ENCODE measurements at regions not wholly inside any gene's neighbourhood (a gene's known extent, or its start where the extent isn't known, plus 50 kb on each side); places are given as distances from the start of the nearest gene placed in this dataset.

DNA sequence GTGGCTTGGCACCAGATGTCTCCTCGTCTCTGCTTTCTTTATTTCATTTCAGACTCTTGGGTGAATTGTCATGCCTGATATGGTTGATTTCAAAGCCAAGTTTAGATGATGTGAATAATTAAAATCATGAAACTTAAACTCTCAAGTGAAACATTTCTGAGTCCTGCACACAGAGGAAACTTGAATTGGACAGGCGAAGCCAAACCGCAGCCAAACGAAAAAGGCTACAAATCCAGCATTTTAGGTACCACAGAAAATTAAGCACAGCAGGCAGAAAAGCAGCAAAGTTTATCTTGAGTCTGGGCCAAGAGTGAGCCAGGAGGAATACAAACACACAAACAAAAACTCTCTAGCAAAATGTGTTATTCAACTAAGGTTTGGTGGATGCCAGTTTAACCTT is 659.8 kb upstream of the KLF4 start:
- no peaks in the 10 kb centered on the region for H3K79me2 ChIP-seq (ENCODE audit: control insufficient read depth, low read length)
- H3K9me2 ChIP-seq (replicated peaks; ENCODE audit: control insufficient read depth, low read length): no peaks in the 10 kb centered on the region
- no peaks in the 10 kb centered on the region for H3K4me1 ChIP-seq (ENCODE audit: control insufficient read depth, low read length)
- H3F3A ChIP-seq (ENCODE audit: control insufficient read depth, insufficient read depth): no peaks in the 10 kb centered on the region
- no peak overlapping the region for H3K4me2 ChIP-seq (ENCODE audit: low read length)
- H3K9me3 ChIP-seq (ENCODE audit: control insufficient read depth, insufficient read depth, low read length): no peaks in the 10 kb centered on the region
- H3K27me3 ChIP-seq (ENCODE audit: control insufficient read depth, low read length): no peaks in the 10 kb centered on the region
- H3K4me3 ChIP-seq (ENCODE audit: low read length): no peak overlapping the region
- H3K36me3 ChIP-seq (ENCODE audit: control insufficient read depth, low read length): no peaks in the 10 kb centered on the region
- H4K20me1 ChIP-seq (ENCODE audit: control insufficient read depth, insufficient read depth, low read depth, low read length): no peaks in the 10 kb centered on the region
- no peak overlapping the region for H3K27ac ChIP-seq (ENCODE audit: low read depth, low read length)
- TF ChIP-seq EZH2phosphoT487 (IDR thresholded peaks at IDR 0.05; ENCODE audit: borderline replicate concordance, low read length): no peak
- TF ChIP-seq, protein P1, sequence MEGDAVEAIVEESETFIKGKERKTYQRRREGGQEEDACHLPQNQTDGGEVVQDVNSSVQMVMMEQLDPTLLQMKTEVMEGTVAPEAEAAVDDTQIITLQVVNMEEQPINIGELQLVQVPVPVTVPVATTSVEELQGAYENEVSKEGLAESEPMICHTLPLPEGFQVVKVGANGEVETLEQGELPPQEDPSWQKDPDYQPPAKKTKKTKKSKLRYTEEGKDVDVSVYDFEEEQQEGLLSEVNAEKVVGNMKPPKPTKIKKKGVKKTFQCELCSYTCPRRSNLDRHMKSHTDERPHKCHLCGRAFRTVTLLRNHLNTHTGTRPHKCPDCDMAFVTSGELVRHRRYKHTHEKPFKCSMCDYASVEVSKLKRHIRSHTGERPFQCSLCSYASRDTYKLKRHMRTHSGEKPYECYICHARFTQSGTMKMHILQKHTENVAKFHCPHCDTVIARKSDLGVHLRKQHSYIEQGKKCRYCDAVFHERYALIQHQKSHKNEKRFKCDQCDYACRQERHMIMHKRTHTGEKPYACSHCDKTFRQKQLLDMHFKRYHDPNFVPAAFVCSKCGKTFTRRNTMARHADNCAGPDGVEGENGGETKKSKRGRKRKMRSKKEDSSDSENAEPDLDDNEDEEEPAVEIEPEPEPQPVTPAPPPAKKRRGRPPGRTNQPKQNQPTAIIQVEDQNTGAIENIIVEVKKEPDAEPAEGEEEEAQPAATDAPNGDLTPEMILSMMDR (IDR thresholded peaks at IDR 0.05; ENCODE audit: low read depth, low read length, poor library complexity, severe bottlenecking): no peak

DNA sequence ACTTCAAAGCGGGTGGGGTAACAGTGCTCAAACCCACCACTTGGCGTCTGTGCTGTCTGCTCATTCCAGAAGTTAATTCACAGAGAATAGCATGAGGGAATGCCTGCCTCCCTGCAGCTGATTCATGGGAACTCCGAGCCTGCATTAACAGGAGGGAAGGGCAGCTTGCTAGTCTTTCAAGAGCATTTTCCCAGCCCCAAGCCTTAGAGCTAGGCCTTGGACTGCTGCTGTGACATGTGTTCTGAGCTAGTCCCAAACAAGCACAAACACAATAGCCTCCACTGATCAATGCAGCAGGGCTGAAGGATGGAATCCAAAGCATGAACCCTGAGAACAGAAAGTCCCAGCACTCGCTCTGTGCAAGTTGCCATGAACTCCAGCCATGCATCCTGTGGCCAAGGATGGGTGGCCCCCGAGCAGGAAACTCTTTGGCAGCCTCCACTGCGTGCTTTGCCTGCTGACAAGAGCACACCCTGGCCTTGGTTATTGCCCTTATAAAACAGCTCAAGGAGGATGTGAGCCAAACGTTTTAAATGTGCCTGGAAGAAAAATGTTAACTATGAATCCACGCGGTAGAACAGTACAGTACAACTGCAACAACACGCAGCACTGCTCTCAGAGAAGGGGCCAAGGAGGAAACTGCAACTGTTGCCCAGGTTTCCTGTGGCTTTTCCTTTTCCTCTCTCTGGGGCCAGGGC is 653.1 kb upstream of the KLF4 start:
- no peak for TF ChIP-seq EZH2phosphoT487 (IDR thresholded peaks at IDR 0.05; ENCODE audit: borderline replicate concordance, low read length)
- TF ChIP-seq, protein P1 (IDR thresholded peaks at IDR 0.05; ENCODE audit: low read depth, low read length, poor library complexity, severe bottlenecking): no peak
- Histone ChIP-seq H3K79me2 (ENCODE audit: control insufficient read depth, low read length) (no peaks in the 10 kb centered on the region), H3K27me3 (ENCODE audit: control insufficient read depth, low read length) (no peaks in the 10 kb centered on the region), H4K20me1 (ENCODE audit: control insufficient read depth, insufficient read depth, low read depth, low read length) (no peaks in the 10 kb centered on the region), H3K4me2 (ENCODE audit: low read length) (no peak overlapping the region), H3K9me2 (replicated peaks; ENCODE audit: control insufficient read depth, low read length) (no peaks in the 10 kb centered on the region), H3F3A (ENCODE audit: control insufficient read depth, insufficient read depth) (no peaks in the 10 kb centered on the region), H3K27ac (ENCODE audit: low read depth, low read length) (no peak overlapping the region), H3K9me3 (ENCODE audit: control insufficient read depth, insufficient read depth, low read length) (no peaks in the 10 kb centered on the region), H3K4me3 (ENCODE audit: low read length) (no peak overlapping the region), H3K36me3 (ENCODE audit: control insufficient read depth, low read length) (no peaks in the 10 kb centered on the region), H3K4me1 (ENCODE audit: control insufficient read depth, low read length) (no peaks in the 10 kb centered on the region)

DNA sequence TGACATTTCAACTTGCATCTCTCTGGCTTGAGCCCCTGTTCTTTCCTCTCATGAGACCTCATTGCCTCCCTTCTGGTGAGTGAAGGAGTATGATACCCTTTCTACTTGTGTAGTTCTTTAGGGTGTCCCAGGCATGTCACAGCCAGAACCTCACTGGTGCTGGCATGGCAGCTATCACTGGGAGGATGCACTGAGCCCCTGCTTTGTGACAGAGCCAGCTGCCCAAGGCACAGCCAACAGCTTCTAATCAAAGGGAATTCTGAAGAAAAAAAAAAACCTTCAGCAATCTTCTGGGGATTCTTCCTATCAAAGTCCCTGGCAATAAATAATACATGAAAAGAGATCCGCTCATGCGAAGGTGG is 652.6 kb upstream of the KLF4 start:
- Histone ChIP-seq H3K4me1 (ENCODE audit: control insufficient read depth, low read length) (no peaks in the 10 kb centered on the region), H3K27ac (ENCODE audit: low read depth, low read length) (no peak overlapping the region)

More for the DNA sequence above, 652.6 kb upstream of the KLF4 start:
- Histone ChIP-seq H3K9me2 (replicated peaks; ENCODE audit: control insufficient read depth, low read length) (no peaks in the 10 kb centered on the region), H4K20me1 (ENCODE audit: control insufficient read depth, insufficient read depth, low read depth, low read length) (no peaks in the 10 kb centered on the region), H3F3A (ENCODE audit: control insufficient read depth, insufficient read depth) (no peaks in the 10 kb centered on the region), H3K79me2 (ENCODE audit: control insufficient read depth, low read length) (no peaks in the 10 kb centered on the region), H3K9me3 (ENCODE audit: control insufficient read depth, insufficient read depth, low read length) (no peaks in the 10 kb centered on the region), H3K4me2 (ENCODE audit: low read length) (no peak overlapping the region), H3K36me3 (ENCODE audit: control insufficient read depth, low read length) (no peaks in the 10 kb centered on the region), H3K4me3 (ENCODE audit: low read length) (no peak overlapping the region), H3K27me3 (ENCODE audit: control insufficient read depth, low read length) (no peaks in the 10 kb centered on the region)
- no peak for TF ChIP-seq EZH2phosphoT487 (IDR thresholded peaks at IDR 0.05; ENCODE audit: borderline replicate concordance, low read length)
- TF ChIP-seq, protein P1 (IDR thresholded peaks at IDR 0.05; ENCODE audit: low read depth, low read length, poor library complexity, severe bottlenecking): no peak
